Mesothelial cell of epicardium (in vitro differentiated cells): ENCODE measurements at regions not wholly inside any gene's neighbourhood (a gene's known extent, or its start where the extent isn't known, plus 50 kb on each side); places are given as distances from the start of the nearest gene placed in this dataset.

Experiments
- DNase-seq, 2 experiments: peaks; one replicate each; pipeline ENCODE4 v3.0.0; 2021; ENCODE audit warnings: low spot score in 2 of 2; ENCODE audit not compliant: unreplicated experiment in 2 of 2
- H3K27ac Mint-ChIP-seq: 2 replicates; pipeline ENCODE4 v1.8.0; 2021; ENCODE audit warnings: mixed read lengths
- H3K27me3 Mint-ChIP-seq: 2 replicates; pipeline ENCODE4 v1.8.0; 2021; ENCODE audit warnings: low read depth, mixed read lengths
- H3K36me3 Mint-ChIP-seq: 2 replicates; pipeline ENCODE4 v1.8.0; 2021; ENCODE audit warnings: mixed read lengths
- H3K4me1 Mint-ChIP-seq: 2 replicates; pipeline ENCODE4 v1.8.0; 2021; ENCODE audit warnings: mixed read lengths
- H3K4me3 Mint-ChIP-seq: 2 replicates; pipeline ENCODE4 v1.8.0; 2021; ENCODE audit warnings: mild to moderate bottlenecking, moderate library complexity, mixed read lengths
- H3K9me3 Mint-ChIP-seq: 2 replicates; pipeline ENCODE4 v1.8.0; 2021; ENCODE audit warnings: mixed read lengths
- CTCF ChIP-seq: fragments of 200-600 bp; sonication (generic); IDR thresholded peaks from one replicate; pipeline ENCODE4 v1.5.0; 2021; ENCODE audit warnings: antibody characterized with exemption; ENCODE audit not compliant: unreplicated experiment

- TF ChIP-seq CTCF: peak; percentile 59
- H3K4me3 Mint-ChIP-seq: no peak overlapping the region
- peaks cover 40% of the 10 kb centered on the region for H3K27me3 Mint-ChIP-seq
- no peaks in the 10 kb centered on the region for H3K4me1 Mint-ChIP-seq
- peaks cover 3% of the 10 kb centered on the region for H3K9me3 Mint-ChIP-seq
- no peaks in the 10 kb centered on the region for H3K36me3 Mint-ChIP-seq
- peak; percentile 26 to 66 for DNase-seq
- H3K27ac Mint-ChIP-seq: no peak overlapping the region
Measured at GRCh38 chr22:34105461-34106062, 185.3 kb upstream of the LARGE1 start.

- no peak for DNase-seq
- no peaks in the 10 kb centered on the region for H3K36me3 Mint-ChIP-seq
- peaks cover 36% of the 10 kb centered on the region for H3K27me3 Mint-ChIP-seq
- no peaks in the 10 kb centered on the region for H3K4me1 Mint-ChIP-seq
- no peak overlapping the region for H3K4me3 Mint-ChIP-seq
- no peaks in the 10 kb centered on the region for H3K9me3 Mint-ChIP-seq
- no peak for TF ChIP-seq CTCF
- no peak overlapping the region for H3K27ac Mint-ChIP-seq
Measured at GRCh38 chr22:34108168-34108567, 187.9 kb upstream of the LARGE1 start.

GRCh38 chr22:34111210-34111824 lies 191.0 kb upstream of the LARGE1 start:
- no peak overlapping the region for H3K27ac Mint-ChIP-seq
- peak; percentile 23 to 47 for DNase-seq
- TF ChIP-seq CTCF: peak; percentile 83
- no peaks in the 10 kb centered on the region for H3K4me1 Mint-ChIP-seq
- peaks cover 34% of the 10 kb centered on the region for H3K27me3 Mint-ChIP-seq
- H3K36me3 Mint-ChIP-seq: no peaks in the 10 kb centered on the region
- H3K4me3 Mint-ChIP-seq: no peak overlapping the region
- H3K9me3 Mint-ChIP-seq: no peaks in the 10 kb centered on the region

- Mint-ChIP-seq H3K4me3 (no peak overlapping the region), H3K36me3 (no peaks in the 10 kb centered on the region), H3K27ac (no peak overlapping the region), H3K9me3 (peaks cover 5% of the 10 kb centered on the region), H3K4me1 (no peaks in the 10 kb centered on the region), H3K27me3 (peaks cover 22% of the 10 kb centered on the region)
- no peak for DNase-seq
- no peak for TF ChIP-seq CTCF
Measured at GRCh38 chr22:34113381-34113780, 193.1 kb upstream of the LARGE1 start.

- Mint-ChIP-seq H3K36me3 (no peaks in the 10 kb centered on the region), H3K27ac (no peak overlapping the region), H3K4me3 (no peak overlapping the region), H3K4me1 (no peaks in the 10 kb centered on the region), H3K27me3 (peaks cover 18% of the 10 kb centered on the region), H3K9me3 (peaks cover 5% of the 10 kb centered on the region)
- no peak for TF ChIP-seq CTCF
- no peak for DNase-seq
Measured at GRCh38 chr22:34114406-34114805, 194.1 kb upstream of the LARGE1 start.

GRCh38 chr22:34115722-34116121 lies 195.4 kb upstream of the LARGE1 start:
- H3K4me3 Mint-ChIP-seq: no peak overlapping the region
- no peak overlapping the region for H3K27ac Mint-ChIP-seq

More at GRCh38 chr22:34115722-34116121, 195.4 kb upstream of the LARGE1 start:
- H3K36me3 Mint-ChIP-seq: no peaks in the 10 kb centered on the region
- no peaks in the 10 kb centered on the region for H3K4me1 Mint-ChIP-seq
- no peak for TF ChIP-seq CTCF
- H3K9me3 Mint-ChIP-seq: peaks cover 5% of the 10 kb centered on the region
- DNase-seq: no peak
- H3K27me3 Mint-ChIP-seq: peaks cover 9% of the 10 kb centered on the region
